NT2/D1 (cell line): ENCODE measurements at regions not wholly inside any gene's neighbourhood (a gene's known extent, or its start where the extent isn't known, plus 50 kb on each side); places are given as distances from the start of the nearest gene placed in this dataset.

Experiments used
- YY1 ChIP-seq: IDR thresholded peaks from 2 replicates; pipeline ENCODE4 v1.6.1; 2011; ENCODE audit not compliant: insufficient read length, insufficient read depth
- ZNF274 ChIP-seq: IDR thresholded peaks from 2 replicates; pipeline ENCODE4 v1.6.1; 2011; ENCODE audit warnings: mild to moderate bottlenecking, low read depth, low read length

GRCh38 chr2:146415291-146415690 lies 1429.5 kb upstream of the ACVR2A start:
- TF ChIP-seq ZNF274 (no peak), YY1 (no peak)
